CD4-positive, alpha-beta T cell (primary cell): ENCODE measurements at regions not wholly inside any gene's neighbourhood (a gene's known extent, or its start where the extent isn't known, plus 50 kb on each side); places are given as distances from the start of the nearest gene placed in this dataset.

Experiments used
- ATAC-seq: fragments of 200-7000 bp; cut with Tn5 transposase; one replicate; pipeline ENCODE4 v1.10.0; 2022; ENCODE audit warnings: mild to moderate bottlenecking; ENCODE audit not compliant: poor library complexity
- CTCF ChIA-PET: fragments of 350-600 bp; sonication (Branson Sonifier 250); formaldehyde crosslinking; loops from one replicate; lab custom pipeline; 2021; ENCODE audit warnings: antibody characterized with exemption, inconsistent platforms; lab: Charles Lee
- POLR2A ChIA-PET: fragments of 350-600 bp; sonication (Branson Sonifier 250); formaldehyde crosslinking; loops from one replicate; lab custom pipeline; 2021; ENCODE audit warnings: antibody characterized with exemption, inconsistent platforms; lab: Charles Lee
- DNase-seq, 14 experiments: peaks; one replicate each; pipeline ENCODE4 v3.0.0-alpha.2; 2013 to 2020; ENCODE audit warnings: mixed read lengths in 2 of 14
- H3K27ac ChIP-seq, 2 donors: one replicate each; pipeline versions ENCODE4 v1.5.1 to v1.7.0; 2013; ENCODE audit warnings: low read length in 2 of 2, low read depth in 1 of 2, mild to moderate bottlenecking in 1 of 2
- H3K27me3 ChIP-seq, 2 experiments: 1 replicate in 1 of 2; 2 replicates in 1 of 2; pipeline versions ENCODE4 v1.6.1 to v1.7.0; 2013; ENCODE audit warnings: low read length in 2 of 2, control low read depth in 1 of 2, mild to moderate bottlenecking in 1 of 2, moderate library complexity in 1 of 2; ENCODE audit not compliant: insufficient read depth in 2 of 2, control insufficient read depth in 1 of 2
- H3K36me3 ChIP-seq: one replicate; pipeline ENCODE4 v1.6.1; 2013; ENCODE audit warnings: low read length, control low read depth; ENCODE audit not compliant: insufficient read depth
- H3K4me1 ChIP-seq: one replicate; pipeline ENCODE4 v1.6.1; 2013; ENCODE audit warnings: low read length, control low read depth; ENCODE audit not compliant: insufficient read depth
- H3K4me3 ChIP-seq: one replicate; pipeline ENCODE4 v1.5.1; 2013; ENCODE audit warnings: mild to moderate bottlenecking, low read length, moderate library complexity
- H3K9me3 ChIP-seq, 2 experiments: 1 replicate in 1 of 2; 2 replicates in 1 of 2; pipeline versions ENCODE4 v1.6.1 to v1.7.0; 2013; ENCODE audit warnings: low read length in 2 of 2, mild to moderate bottlenecking in 2 of 2, control low read depth in 1 of 2, moderate library complexity in 1 of 2; ENCODE audit not compliant: control insufficient read depth in 1 of 2, insufficient read depth in 1 of 2
- H3K27ac Mint-ChIP-seq: one replicate; pipeline ENCODE4 v1.8.0; 2020; ENCODE audit warnings: mixed read lengths
- H3K27me3 Mint-ChIP-seq: one replicate; pipeline ENCODE4 v1.8.0; 2021; ENCODE audit warnings: mixed read lengths
- H3K36me3 Mint-ChIP-seq: one replicate; pipeline ENCODE4 v1.8.0; 2021; ENCODE audit warnings: low read depth, mixed read lengths
- H3K4me1 Mint-ChIP-seq: one replicate; pipeline ENCODE4 v1.8.0; 2021; ENCODE audit warnings: low read depth, mixed read lengths
- H3K4me3 Mint-ChIP-seq: one replicate; pipeline ENCODE4 v1.8.0; 2020; ENCODE audit warnings: mild to moderate bottlenecking, mixed read lengths
- H3K9me3 Mint-ChIP-seq: one replicate; pipeline ENCODE4 v1.8.0; 2020; ENCODE audit warnings: mixed read lengths
- intact Hi-C, 2 experiments: fragments of 100-400 bp; cut with DNase I in 1 of 2; cut with micrococcal nuclease in 1 of 2; formaldehyde crosslinking; loops; one replicate each; pipeline versions ENCODE4 v1.15.1 to v1.9.0; 2023 to 2025; cut with DNase I, micrococcal nuclease
- TF ChIP-seq, protein P1 (sequence below): fragments of 200-600 bp; IDR thresholded peaks from one replicate; pipeline ENCODE4 v1.8.0; 2022; ENCODE audit warnings: antibody characterized with exemption, mild to moderate bottlenecking

DNA sequence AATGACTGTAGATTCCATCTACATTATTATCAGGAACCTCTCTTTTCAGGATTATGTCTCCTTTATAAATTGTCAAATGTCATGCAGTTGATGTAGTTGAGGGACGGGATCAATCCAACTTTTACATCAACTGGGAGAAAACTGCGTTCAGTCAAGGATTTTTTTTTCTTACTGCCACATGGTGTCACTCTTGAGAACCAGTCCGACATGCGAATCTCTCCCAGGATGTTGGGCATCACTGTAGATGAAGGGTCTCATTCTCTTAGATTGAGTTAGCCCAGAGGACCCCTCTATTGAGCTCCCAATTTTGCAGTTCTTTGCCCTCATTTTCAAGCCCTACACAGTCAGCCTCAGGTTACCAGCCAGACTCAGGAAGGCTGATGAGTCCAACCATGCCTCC, 120.3 kb upstream of the PTPRZ1 start:
- Histone ChIP-seq H3K9me3 (no peaks in the 10 kb centered on the region), H3K4me3 (no peak overlapping the region), H3K4me1 (no peaks in the 10 kb centered on the region), H3K36me3 (no peaks in the 10 kb centered on the region), H3K27me3 (no peaks in the 10 kb centered on the region), H3K27ac (no peak overlapping the region)
- H3K27ac Mint-ChIP-seq, result no peak overlapping the region
- no peak overlapping the region for H3K4me3 Mint-ChIP-seq
- DNase-seq (no peak), ATAC-seq (no peak)
- TF ChIP-seq, protein P1, sequence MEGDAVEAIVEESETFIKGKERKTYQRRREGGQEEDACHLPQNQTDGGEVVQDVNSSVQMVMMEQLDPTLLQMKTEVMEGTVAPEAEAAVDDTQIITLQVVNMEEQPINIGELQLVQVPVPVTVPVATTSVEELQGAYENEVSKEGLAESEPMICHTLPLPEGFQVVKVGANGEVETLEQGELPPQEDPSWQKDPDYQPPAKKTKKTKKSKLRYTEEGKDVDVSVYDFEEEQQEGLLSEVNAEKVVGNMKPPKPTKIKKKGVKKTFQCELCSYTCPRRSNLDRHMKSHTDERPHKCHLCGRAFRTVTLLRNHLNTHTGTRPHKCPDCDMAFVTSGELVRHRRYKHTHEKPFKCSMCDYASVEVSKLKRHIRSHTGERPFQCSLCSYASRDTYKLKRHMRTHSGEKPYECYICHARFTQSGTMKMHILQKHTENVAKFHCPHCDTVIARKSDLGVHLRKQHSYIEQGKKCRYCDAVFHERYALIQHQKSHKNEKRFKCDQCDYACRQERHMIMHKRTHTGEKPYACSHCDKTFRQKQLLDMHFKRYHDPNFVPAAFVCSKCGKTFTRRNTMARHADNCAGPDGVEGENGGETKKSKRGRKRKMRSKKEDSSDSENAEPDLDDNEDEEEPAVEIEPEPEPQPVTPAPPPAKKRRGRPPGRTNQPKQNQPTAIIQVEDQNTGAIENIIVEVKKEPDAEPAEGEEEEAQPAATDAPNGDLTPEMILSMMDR, result no peak
- peaks cover 5% of the 10 kb centered on the region for H3K9me3 Mint-ChIP-seq
- no peaks in the 10 kb centered on the region for H3K4me1 Mint-ChIP-seq
- H3K36me3 Mint-ChIP-seq, result no peaks in the 10 kb centered on the region
- H3K27me3 Mint-ChIP-seq, result no peaks in the 10 kb centered on the region
- ChIA-PET CTCF (no interaction called here), POLR2A (no interaction called here)
- intact Hi-C loops, result no loop called here

DNA sequence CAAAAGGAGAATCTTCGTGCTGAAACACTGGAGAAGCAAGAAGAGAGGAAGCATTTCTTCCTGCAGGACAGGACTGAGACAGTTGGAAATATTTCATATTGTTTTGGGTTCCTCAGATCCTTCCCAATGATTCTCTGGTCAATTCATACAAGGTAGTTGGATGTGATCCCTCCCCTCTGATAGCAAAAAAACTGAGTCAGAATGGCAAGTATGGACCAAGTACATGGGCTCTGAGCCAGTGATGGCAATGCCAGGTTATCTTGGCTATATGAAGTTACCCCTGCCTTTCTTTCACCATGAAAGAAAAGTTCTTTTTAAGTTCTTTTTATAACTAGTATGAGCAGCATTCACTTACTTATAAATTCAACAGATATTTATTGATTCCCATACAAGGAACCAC, 124.4 kb upstream of the PTPRZ1 start:
- no peak overlapping the region for H3K27ac ChIP-seq
- intact Hi-C loops, result no loop called here
- DNase-seq, result no peak
- H3K4me1 ChIP-seq, result no peaks in the 10 kb centered on the region
- peaks cover 5% of the 10 kb centered on the region for H3K9me3 Mint-ChIP-seq
- no peaks in the 10 kb centered on the region for H3K9me3 ChIP-seq
- ChIA-PET POLR2A (no interaction called here), CTCF (no interaction called here)
- no peak overlapping the region for H3K4me3 Mint-ChIP-seq
- H3K27me3 ChIP-seq, result no peaks in the 10 kb centered on the region
- no peak overlapping the region for H3K4me3 ChIP-seq
- TF ChIP-seq, protein P1, result no peak
- H3K36me3 Mint-ChIP-seq, result no peaks in the 10 kb centered on the region
- ATAC-seq, result no peak
- no peak overlapping the region for H3K27ac Mint-ChIP-seq
- no peaks in the 10 kb centered on the region for H3K27me3 Mint-ChIP-seq
- no peaks in the 10 kb centered on the region for H3K36me3 ChIP-seq
- H3K4me1 Mint-ChIP-seq, result no peaks in the 10 kb centered on the region

DNA sequence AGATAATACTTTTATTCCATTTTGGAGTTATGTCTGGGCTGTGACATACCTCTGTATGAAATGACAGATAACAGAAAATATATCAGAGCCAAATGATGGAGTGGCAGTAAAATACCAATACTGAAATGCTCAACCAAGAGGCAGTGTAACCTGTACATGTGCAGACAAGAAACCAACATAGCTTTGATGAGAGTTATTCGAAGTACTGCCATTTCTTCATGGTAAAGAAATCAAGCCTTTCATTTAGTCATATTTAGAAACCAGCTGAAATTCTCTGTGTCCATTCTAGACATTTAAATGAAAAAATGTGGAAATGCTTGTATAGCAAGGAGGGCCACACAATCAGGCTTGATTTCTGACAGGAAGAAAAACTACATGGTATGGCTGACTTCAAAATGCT, 127.1 kb upstream of the PTPRZ1 start:
- TF ChIP-seq, protein P1, result no peak
- intact Hi-C loops, result no loop called here
- ChIA-PET CTCF (no interaction called here), POLR2A (no interaction called here)
- Histone ChIP-seq H3K27me3 (no peaks in the 10 kb centered on the region), H3K27ac (no peak overlapping the region), H3K36me3 (no peaks in the 10 kb centered on the region), H3K4me3 (no peak overlapping the region), H3K9me3 (no peaks in the 10 kb centered on the region), H3K4me1 (no peaks in the 10 kb centered on the region)
- Mint-ChIP-seq H3K27ac (no peak overlapping the region), H3K27me3 (no peaks in the 10 kb centered on the region), H3K36me3 (no peaks in the 10 kb centered on the region), H3K4me1 (no peaks in the 10 kb centered on the region), H3K4me3 (no peak overlapping the region), H3K9me3 (peaks cover 2% of the 10 kb centered on the region)
- no peak for DNase-seq
- no peak for ATAC-seq
